ENCODE measurements at regions not wholly inside any gene's neighbourhood (a gene's known extent, or its start where the extent isn't known, plus 50 kb on each side); places are given as distances from the start of the nearest gene placed in this dataset.

- Histone ChIP-seq H4K20me1 (ENCODE audit: insufficient read depth, low read length) (no peaks in the 10 kb centered on the region), H3K4me3 (ENCODE audit: insufficient read depth, low read length) (no peak overlapping the region), H3K79me2 (ENCODE audit: insufficient read depth, low read length) (no peaks in the 10 kb centered on the region), H3K4me2 (ENCODE audit: insufficient read depth, low read length) (no peak overlapping the region), H3K27me3 (ENCODE audit: insufficient read depth, low read length) (no peaks in the 10 kb centered on the region), H3K4me1 (ENCODE audit: insufficient read depth, low read length) (peaks cover 21% of the 10 kb centered on the region), H2AFZ (ENCODE audit: low read length) (no peak overlapping the region), H3K36me3 (ENCODE audit: insufficient read depth, low read length) (no peaks in the 10 kb centered on the region), H3K9me3 (ENCODE audit: low read depth, low read length) (no peaks in the 10 kb centered on the region), H3K27ac (ENCODE audit: low read depth, low read length) (no peak overlapping the region)
- no peak for TF ChIP-seq CTCF (IDR thresholded peaks at IDR 0.05; ENCODE audit: extremely low read depth, low read depth, low read length)
- no peak for DNase-seq (ENCODE audit: insufficient read length, low spot score, missing footprints)
Observed at GRCh38 chr3:124256156-124256555, 264.2 kb upstream of the ROPN1 start.

GRCh38 chr3:124256599-124256998, 264.7 kb upstream of the ROPN1 start:
- H3K36me3 ChIP-seq (ENCODE audit: insufficient read depth, low read length) = no peaks in the 10 kb centered on the region
- no peaks in the 10 kb centered on the region for H3K27me3 ChIP-seq (ENCODE audit: insufficient read depth, low read length)
- DNase-seq (ENCODE audit: insufficient read length, low spot score, missing footprints) = no peak
- no peak for TF ChIP-seq CTCF (IDR thresholded peaks at IDR 0.05; ENCODE audit: extremely low read depth, low read depth, low read length)
- H3K9me3 ChIP-seq (ENCODE audit: low read depth, low read length) = no peaks in the 10 kb centered on the region
- no peak overlapping the region for H3K4me3 ChIP-seq (ENCODE audit: insufficient read depth, low read length)
- no peak overlapping the region for H2AFZ ChIP-seq (ENCODE audit: low read length)
- H3K27ac ChIP-seq (ENCODE audit: low read depth, low read length) = no peak overlapping the region
- no peak overlapping the region for H3K4me2 ChIP-seq (ENCODE audit: insufficient read depth, low read length)
- H4K20me1 ChIP-seq (ENCODE audit: insufficient read depth, low read length) = no peaks in the 10 kb centered on the region
- peaks cover 25% of the 10 kb centered on the region for H3K4me1 ChIP-seq (ENCODE audit: insufficient read depth, low read length)
- H3K79me2 ChIP-seq (ENCODE audit: insufficient read depth, low read length) = no peaks in the 10 kb centered on the region

- DNase-seq (ENCODE audit: insufficient read length, low spot score, missing footprints) = no peak
- no peak for TF ChIP-seq CTCF (IDR thresholded peaks at IDR 0.05; ENCODE audit: extremely low read depth, low read depth, low read length)
- Histone ChIP-seq H3K36me3 (ENCODE audit: insufficient read depth, low read length) (no peaks in the 10 kb centered on the region), H3K79me2 (ENCODE audit: insufficient read depth, low read length) (no peaks in the 10 kb centered on the region), H4K20me1 (ENCODE audit: insufficient read depth, low read length) (no peaks in the 10 kb centered on the region), H3K4me3 (ENCODE audit: insufficient read depth, low read length) (no peak overlapping the region), H3K9me3 (ENCODE audit: low read depth, low read length) (no peaks in the 10 kb centered on the region), H3K27me3 (ENCODE audit: insufficient read depth, low read length) (no peaks in the 10 kb centered on the region), H3K4me1 (ENCODE audit: insufficient read depth, low read length) (peaks cover 26% of the 10 kb centered on the region), H2AFZ (ENCODE audit: low read length) (no peak overlapping the region), H3K27ac (ENCODE audit: low read depth, low read length) (no peak overlapping the region), H3K4me2 (ENCODE audit: insufficient read depth, low read length) (no peak overlapping the region)
Observed at GRCh38 chr3:124257336-124257864, 265.5 kb upstream of the ROPN1 start.

- peaks cover 26% of the 10 kb centered on the region for H3K4me1 ChIP-seq (ENCODE audit: insufficient read depth, low read length)
- peak; percentile 81 for DNase-seq (ENCODE audit: insufficient read length, low spot score, missing footprints)
- peak overlapping the region; percentile 28 for H3K27ac ChIP-seq (ENCODE audit: low read depth, low read length)
Observed at GRCh38 chr3:124258057-124258500, 266.2 kb upstream of the ROPN1 start.

More at GRCh38 chr3:124258057-124258500, 266.2 kb upstream of the ROPN1 start:
- Histone ChIP-seq H3K36me3 (ENCODE audit: insufficient read depth, low read length) (no peaks in the 10 kb centered on the region), H3K27me3 (ENCODE audit: insufficient read depth, low read length) (no peaks in the 10 kb centered on the region), H4K20me1 (ENCODE audit: insufficient read depth, low read length) (no peaks in the 10 kb centered on the region), H3K4me3 (ENCODE audit: insufficient read depth, low read length) (no peak overlapping the region), H3K9me3 (ENCODE audit: low read depth, low read length) (no peaks in the 10 kb centered on the region), H3K4me2 (ENCODE audit: insufficient read depth, low read length) (peak overlapping the region; percentile 11), H2AFZ (ENCODE audit: low read length) (peak overlapping the region; percentile 63), H3K79me2 (ENCODE audit: insufficient read depth, low read length) (no peaks in the 10 kb centered on the region)
- no peak for TF ChIP-seq CTCF (IDR thresholded peaks at IDR 0.05; ENCODE audit: extremely low read depth, low read depth, low read length)
